OCI-LY3 (cell line): ENCODE measurements at regions not wholly inside any gene's neighbourhood (a gene's known extent, or its start where the extent isn't known, plus 50 kb on each side); places are given as distances from the start of the nearest gene placed in this dataset.

Source experiments
- CTCF ChIP-seq: fragments of 200-600, 300-600 bp; sonication (generic); IDR thresholded peaks from 2 replicates; pipeline ENCODE4 v1.5.1; 2014; ENCODE audit warnings: antibody characterized with exemption, low read length, low read depth
- EZH2phosphoT487 ChIP-seq: fragments of 200-600 bp; shearing (Covaris generic); IDR thresholded peaks from 2 replicates; pipeline ENCODE4 v1.6.1; 2018; ENCODE audit warnings: antibody characterized with exemption, mixed run types, low read depth

GRCh38 chr4:57333684-57334083 lies 223.5 kb upstream of the IGFBP7 start:
- TF ChIP-seq CTCF: no peak
- no peak for TF ChIP-seq EZH2phosphoT487
